T-helper 2 cell treated with Interferon-gamma antibody and Interleukin-4, amounts not matched to agents 100 ng/mL and 5 ng/mL, for 36 hours (primary cell): ENCODE measurements at regions not wholly inside any gene's neighbourhood (a gene's known extent, or its start where the extent isn't known, plus 50 kb on each side); places are given as distances from the start of the nearest gene placed in this dataset.

ENCODE experiments used
- intact Hi-C: fragments of 100-400 bp; cut with micrococcal nuclease; formaldehyde crosslinking; loops from one replicate; pipeline ENCODE4 v1.15.1; 2023

- intact Hi-C loops: no loop called here
Observed at GRCh38 chr22:49297286-49297870, 530.3 kb downstream of the BRD1 start.

- intact Hi-C loops: no loop called here
Observed at GRCh38 chr22:49296561-49296960, 531.1 kb downstream of the BRD1 start.

- intact Hi-C loops: no loop called here
Observed at GRCh38 chr22:49295851-49296560, 531.7 kb downstream of the BRD1 start.

GRCh38 chr22:49295465-49295743 is 532.3 kb downstream of the BRD1 start:
- intact Hi-C loops: no loop called here

- intact Hi-C loops: no loop called here
Observed at GRCh38 chr22:49294656-49295464, 532.8 kb downstream of the BRD1 start.

GRCh38 chr22:49292909-49293308 is 534.8 kb downstream of the BRD1 start:
- intact Hi-C loops: no loop called here

- intact Hi-C loops: no loop called here
Observed at GRCh38 chr22:49291781-49292180, 535.9 kb downstream of the BRD1 start.

- intact Hi-C loops: no loop called here
Observed at GRCh38 chr22:49291169-49291568, 536.5 kb downstream of the BRD1 start.

- intact Hi-C loops: no loop called here
Observed at GRCh38 chr22:49290711-49291110, 537.0 kb downstream of the BRD1 start.

- intact Hi-C loops: no loop called here
Observed at GRCh38 chr22:49289822-49290679, 537.6 kb downstream of the BRD1 start.

GRCh38 chr22:49286181-49286760 is 541.4 kb downstream of the BRD1 start:
- intact Hi-C loops: no loop called here

- intact Hi-C loops: no loop called here
Observed at GRCh38 chr22:49284931-49285330, 542.7 kb downstream of the BRD1 start.

- intact Hi-C loops: no loop called here
Observed at GRCh38 chr22:49284056-49284784, 543.5 kb downstream of the BRD1 start.

- intact Hi-C loops: no loop called here
Observed at GRCh38 chr22:49282596-49282995, 545.1 kb downstream of the BRD1 start.

GRCh38 chr22:49281467-49282340 is 546.0 kb downstream of the BRD1 start:
- intact Hi-C loops: no loop called here

GRCh38 chr22:49278340-49278739 is 549.3 kb downstream of the BRD1 start:
- intact Hi-C loops: no loop called here

- intact Hi-C loops: no loop called here
Observed at GRCh38 chr22:49276567-49276966, 551.1 kb downstream of the BRD1 start.

GRCh38 chr22:49274754-49275380 is 552.8 kb downstream of the BRD1 start:
- intact Hi-C loops: no loop called here

- intact Hi-C loops: no loop called here
Observed at GRCh38 chr22:49272546-49273125, 555.0 kb downstream of the BRD1 start.
